A549 (cell line): ENCODE measurements at regions not wholly inside any gene's neighbourhood (a gene's known extent, or its start where the extent isn't known, plus 50 kb on each side); places are given as distances from the start of the nearest gene placed in this dataset.

Experiments
- BHLHE40 ChIP-seq: IDR thresholded peaks from 2 replicates; pipeline ENCODE4 v1.6.1; 2012; ENCODE audit warnings: low read depth, low read length, inconsistent platforms
- EHMT2 ChIP-seq: fragments of 200-600 bp; sonication (generic); IDR thresholded peaks from 2 replicates; pipeline ENCODE4 v1.6.1; 2016; ENCODE audit warnings: antibody characterized with exemption, low read depth, mild to moderate bottlenecking, moderate library complexity
- KDM1A ChIP-seq: fragments of 200-600 bp; sonication (generic); IDR thresholded peaks from 2 replicates; pipeline ENCODE4 v1.6.1; 2016; ENCODE audit warnings: low read depth, mild to moderate bottlenecking
- ZFP36 ChIP-seq: fragments of 450-650 bp; IDR thresholded peaks from 2 replicates; pipeline ENCODE4 v1.6.1; 2014; ENCODE audit warnings: borderline replicate concordance; ENCODE audit not compliant: partially characterized antibody
- TF ChIP-seq, protein P1 (sequence below): fragments of >200 bp; sonication (Bioruptor Twin); formaldehyde crosslinking; IDR thresholded peaks from 3 replicates; pipeline ENCODE4 v1.5.1; 2016
- TF ChIP-seq, protein P2 (sequence below): fragments of 150-350 bp; IDR thresholded peaks from 2 replicates; pipeline ENCODE4 v1.6.1; 2014; ENCODE audit warnings: low read depth, mild to moderate bottlenecking, low read length
- TF ChIP-seq, protein P3 (sequence below): IDR thresholded peaks from 2 replicates; pipeline ENCODE4 v1.6.1; 2012
- TF ChIP-seq, protein P4 (sequence below): fragments of 200-600 bp; sonication (generic); IDR thresholded peaks from 2 replicates; pipeline ENCODE4 v1.6.1; 2016; ENCODE audit warnings: antibody characterized with exemption, mild to moderate bottlenecking, moderate library complexity
- TF ChIP-seq, protein P5 (sequence below): fragments of 450-650 bp; IDR thresholded peaks from 2 replicates; pipeline ENCODE4 v1.6.1; 2014; ENCODE audit warnings: antibody characterized with exemption

DNA sequence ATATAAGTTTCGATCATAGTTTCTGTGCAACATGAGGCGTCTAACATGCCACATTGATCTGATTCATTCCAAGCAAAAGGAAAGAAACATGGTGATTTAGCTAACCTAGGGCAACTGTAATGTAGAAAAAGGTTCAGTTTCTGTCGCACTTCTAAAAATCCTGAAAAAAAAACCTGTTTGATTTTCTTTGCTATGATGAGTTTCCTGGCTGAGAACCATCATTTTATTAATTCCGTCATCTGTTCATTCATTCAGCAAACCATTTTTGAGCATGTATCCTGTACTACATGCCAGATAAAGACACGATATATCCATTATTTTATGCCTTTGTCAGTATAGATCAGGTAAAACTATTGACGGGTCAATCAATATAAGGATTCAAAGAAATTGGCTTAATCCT is 932.6 kb downstream of the GALC start:
- TF ChIP-seq, protein P1, sequence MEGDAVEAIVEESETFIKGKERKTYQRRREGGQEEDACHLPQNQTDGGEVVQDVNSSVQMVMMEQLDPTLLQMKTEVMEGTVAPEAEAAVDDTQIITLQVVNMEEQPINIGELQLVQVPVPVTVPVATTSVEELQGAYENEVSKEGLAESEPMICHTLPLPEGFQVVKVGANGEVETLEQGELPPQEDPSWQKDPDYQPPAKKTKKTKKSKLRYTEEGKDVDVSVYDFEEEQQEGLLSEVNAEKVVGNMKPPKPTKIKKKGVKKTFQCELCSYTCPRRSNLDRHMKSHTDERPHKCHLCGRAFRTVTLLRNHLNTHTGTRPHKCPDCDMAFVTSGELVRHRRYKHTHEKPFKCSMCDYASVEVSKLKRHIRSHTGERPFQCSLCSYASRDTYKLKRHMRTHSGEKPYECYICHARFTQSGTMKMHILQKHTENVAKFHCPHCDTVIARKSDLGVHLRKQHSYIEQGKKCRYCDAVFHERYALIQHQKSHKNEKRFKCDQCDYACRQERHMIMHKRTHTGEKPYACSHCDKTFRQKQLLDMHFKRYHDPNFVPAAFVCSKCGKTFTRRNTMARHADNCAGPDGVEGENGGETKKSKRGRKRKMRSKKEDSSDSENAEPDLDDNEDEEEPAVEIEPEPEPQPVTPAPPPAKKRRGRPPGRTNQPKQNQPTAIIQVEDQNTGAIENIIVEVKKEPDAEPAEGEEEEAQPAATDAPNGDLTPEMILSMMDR, result no peak
- TF ChIP-seq, protein P2, sequence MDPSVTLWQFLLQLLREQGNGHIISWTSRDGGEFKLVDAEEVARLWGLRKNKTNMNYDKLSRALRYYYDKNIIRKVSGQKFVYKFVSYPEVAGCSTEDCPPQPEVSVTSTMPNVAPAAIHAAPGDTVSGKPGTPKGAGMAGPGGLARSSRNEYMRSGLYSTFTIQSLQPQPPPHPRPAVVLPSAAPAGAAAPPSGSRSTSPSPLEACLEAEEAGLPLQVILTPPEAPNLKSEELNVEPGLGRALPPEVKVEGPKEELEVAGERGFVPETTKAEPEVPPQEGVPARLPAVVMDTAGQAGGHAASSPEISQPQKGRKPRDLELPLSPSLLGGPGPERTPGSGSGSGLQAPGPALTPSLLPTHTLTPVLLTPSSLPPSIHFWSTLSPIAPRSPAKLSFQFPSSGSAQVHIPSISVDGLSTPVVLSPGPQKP, result no peak
- no peak for TF ChIP-seq ZFP36
- TF ChIP-seq, protein P3, sequence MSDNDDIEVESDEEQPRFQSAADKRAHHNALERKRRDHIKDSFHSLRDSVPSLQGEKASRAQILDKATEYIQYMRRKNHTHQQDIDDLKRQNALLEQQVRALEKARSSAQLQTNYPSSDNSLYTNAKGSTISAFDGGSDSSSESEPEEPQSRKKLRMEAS, result no peak
- TF ChIP-seq, protein P4, sequence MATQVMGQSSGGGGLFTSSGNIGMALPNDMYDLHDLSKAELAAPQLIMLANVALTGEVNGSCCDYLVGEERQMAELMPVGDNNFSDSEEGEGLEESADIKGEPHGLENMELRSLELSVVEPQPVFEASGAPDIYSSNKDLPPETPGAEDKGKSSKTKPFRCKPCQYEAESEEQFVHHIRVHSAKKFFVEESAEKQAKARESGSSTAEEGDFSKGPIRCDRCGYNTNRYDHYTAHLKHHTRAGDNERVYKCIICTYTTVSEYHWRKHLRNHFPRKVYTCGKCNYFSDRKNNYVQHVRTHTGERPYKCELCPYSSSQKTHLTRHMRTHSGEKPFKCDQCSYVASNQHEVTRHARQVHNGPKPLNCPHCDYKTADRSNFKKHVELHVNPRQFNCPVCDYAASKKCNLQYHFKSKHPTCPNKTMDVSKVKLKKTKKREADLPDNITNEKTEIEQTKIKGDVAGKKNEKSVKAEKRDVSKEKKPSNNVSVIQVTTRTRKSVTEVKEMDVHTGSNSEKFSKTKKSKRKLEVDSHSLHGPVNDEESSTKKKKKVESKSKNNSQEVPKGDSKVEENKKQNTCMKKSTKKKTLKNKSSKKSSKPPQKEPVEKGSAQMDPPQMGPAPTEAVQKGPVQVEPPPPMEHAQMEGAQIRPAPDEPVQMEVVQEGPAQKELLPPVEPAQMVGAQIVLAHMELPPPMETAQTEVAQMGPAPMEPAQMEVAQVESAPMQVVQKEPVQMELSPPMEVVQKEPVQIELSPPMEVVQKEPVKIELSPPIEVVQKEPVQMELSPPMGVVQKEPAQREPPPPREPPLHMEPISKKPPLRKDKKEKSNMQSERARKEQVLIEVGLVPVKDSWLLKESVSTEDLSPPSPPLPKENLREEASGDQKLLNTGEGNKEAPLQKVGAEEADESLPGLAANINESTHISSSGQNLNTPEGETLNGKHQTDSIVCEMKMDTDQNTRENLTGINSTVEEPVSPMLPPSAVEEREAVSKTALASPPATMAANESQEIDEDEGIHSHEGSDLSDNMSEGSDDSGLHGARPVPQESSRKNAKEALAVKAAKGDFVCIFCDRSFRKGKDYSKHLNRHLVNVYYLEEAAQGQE, result no peak
- TF ChIP-seq, protein P5, sequence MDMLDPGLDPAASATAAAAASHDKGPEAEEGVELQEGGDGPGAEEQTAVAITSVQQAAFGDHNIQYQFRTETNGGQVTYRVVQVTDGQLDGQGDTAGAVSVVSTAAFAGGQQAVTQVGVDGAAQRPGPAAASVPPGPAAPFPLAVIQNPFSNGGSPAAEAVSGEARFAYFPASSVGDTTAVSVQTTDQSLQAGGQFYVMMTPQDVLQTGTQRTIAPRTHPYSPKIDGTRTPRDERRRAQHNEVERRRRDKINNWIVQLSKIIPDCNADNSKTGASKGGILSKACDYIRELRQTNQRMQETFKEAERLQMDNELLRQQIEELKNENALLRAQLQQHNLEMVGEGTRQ, result no peak
- no peak for TF ChIP-seq BHLHE40
- no peak for TF ChIP-seq EHMT2
- no peak for TF ChIP-seq KDM1A
